ENCODE measurements at regions not wholly inside any gene's neighbourhood (a gene's known extent, or its start where the extent isn't known, plus 50 kb on each side); places are given as distances from the start of the nearest gene placed in this dataset.

DNA sequence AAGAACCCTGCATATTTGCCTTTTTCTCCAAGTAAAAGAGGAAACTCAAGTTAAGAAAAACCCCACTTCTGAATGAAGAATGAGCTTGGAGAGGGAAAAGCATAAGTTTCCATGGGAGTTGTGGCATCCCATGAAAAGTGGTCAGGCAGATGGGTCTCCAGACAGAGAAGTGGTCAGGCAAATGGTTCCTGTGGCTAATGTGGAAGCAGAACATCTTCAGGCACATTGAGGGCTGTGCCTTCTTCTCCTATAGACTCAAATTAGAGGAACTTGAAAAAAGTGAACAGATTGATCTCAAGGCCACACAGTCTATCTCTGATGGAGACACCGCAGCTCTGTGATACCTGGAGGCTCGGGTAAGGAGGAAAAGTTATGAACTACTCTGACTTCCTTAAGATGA is 55.7 kb upstream of the KIRREL1 start:
- no peak for TF ChIP-seq ZNF565 (CRISPR knock-in tag; conservative IDR thresholded peaks at IDR 0.05; ENCODE audit: low read depth)
- TF ChIP-seq ISL1 (CRISPR knock-in tag; IDR thresholded peaks at IDR 0.05) = no peak
- TF ChIP-seq ZC3H10 (CRISPR knock-in tag; IDR thresholded peaks at IDR 0.05) = no peak
- no peak for TF ChIP-seq TCF4 (CRISPR knock-in tag; IDR thresholded peaks at IDR 0.05; ENCODE audit: borderline replicate concordance)
- no peak for TF ChIP-seq ZFP3 (CRISPR knock-in tag; IDR thresholded peaks at IDR 0.05)
- no peak for TF ChIP-seq GLIS3 (CRISPR knock-in tag; IDR thresholded peaks at IDR 0.05)
- no peak for TF ChIP-seq BACH2 (CRISPR knock-in tag; IDR thresholded peaks at IDR 0.05; ENCODE audit: borderline replicate concordance)
- no peak for TF ChIP-seq SNAI2 (CRISPR knock-in tag; IDR thresholded peaks at IDR 0.05)
- ATAC-seq = no peak

- TF ChIP-seq TOX (CRISPR knock-in tag; IDR thresholded peaks at IDR 0.05; ENCODE audit: borderline replicate concordance) (no peak), SNAI2 (CRISPR knock-in tag; IDR thresholded peaks at IDR 0.05) (no peak), PPARA (CRISPR knock-in tag; IDR thresholded peaks at IDR 0.05; ENCODE audit: borderline replicate concordance) (no peak), ZC3H10 (CRISPR knock-in tag; IDR thresholded peaks at IDR 0.05) (no peak), CSDC2 (CRISPR knock-in tag; IDR thresholded peaks at IDR 0.05) (no peak), ISL1 (CRISPR knock-in tag; IDR thresholded peaks at IDR 0.05) (no peak), ESRRG (CRISPR knock-in tag; IDR thresholded peaks at IDR 0.05) (no peak), PATZ1 (CRISPR knock-in tag; IDR thresholded peaks at IDR 0.05; ENCODE audit: borderline replicate concordance) (no peak), ZFP3 (CRISPR knock-in tag; IDR thresholded peaks at IDR 0.05) (no peak), CREB5 (CRISPR knock-in tag; IDR thresholded peaks at IDR 0.05; ENCODE audit: low read depth) (no peak), POU6F1 (CRISPR knock-in tag; IDR thresholded peaks at IDR 0.05; ENCODE audit: borderline replicate concordance, low read depth) (no peak), BACH2 (CRISPR knock-in tag; IDR thresholded peaks at IDR 0.05; ENCODE audit: borderline replicate concordance) (no peak), TSHZ2 (CRISPR knock-in tag; IDR thresholded peaks at IDR 0.05) (no peak), OSR1 (CRISPR knock-in tag; IDR thresholded peaks at IDR 0.05) (no peak), CSRNP3 (CRISPR knock-in tag; IDR thresholded peaks at IDR 0.05) (no peak), ARNTL (CRISPR knock-in tag; IDR thresholded peaks at IDR 0.05; ENCODE audit: borderline replicate concordance, low read depth) (no peak)
- ATAC-seq = no peak
Measured at GRCh38 chr1:157941939-157942338, 51.5 kb upstream of the KIRREL1 start.
